GM12874 (cell line): ENCODE measurements at regions not wholly inside any gene's neighbourhood (a gene's known extent, or its start where the extent isn't known, plus 50 kb on each side); places are given as distances from the start of the nearest gene placed in this dataset.
A peak's percentile ranks its signal among the peaks of the same experiment; 100 is the strongest.

Source experiments
- CTCF ChIP-seq: IDR thresholded peaks from 2 replicates; pipeline ENCODE4 v1.5.1; 2011; ENCODE audit warnings: low read depth, mild to moderate bottlenecking, control low read depth, low read length, moderate library complexity; ENCODE audit not compliant: insufficient read depth

GRCh38 chrX:15116900-15117299 lies 153.0 kb downstream of the ASB9 start:
- no peak for TF ChIP-seq CTCF

- TF ChIP-seq CTCF, result no peak
These were observed 154.9 kb downstream of the ASB9 start for GRCh38 chrX:15114743-15115566.

GRCh38 chrX:15107367-15107988 lies 162.4 kb downstream of the ASB9 start:
- peak; percentile 15; the same call in 1 of the 2 replicates for TF ChIP-seq CTCF

- TF ChIP-seq CTCF, result no peak
These were observed 171.4 kb downstream of the ASB9 start for GRCh38 chrX:15098505-15098904.

- TF ChIP-seq CTCF, result no peak
These were observed 182.1 kb downstream of the ASB9 start for GRCh38 chrX:15087747-15088146.

- no peak for TF ChIP-seq CTCF
These were observed 196.6 kb downstream of the ASB9 start for GRCh38 chrX:15073313-15073712.

GRCh38 chrX:15072880-15073279 lies 197.0 kb downstream of the ASB9 start:
- no peak for TF ChIP-seq CTCF
